Germinal center (tissue), 1 donor: ENCODE measurements at regions not wholly inside any gene's neighbourhood (a gene's known extent, or its start where the extent isn't known, plus 50 kb on each side); places are given as distances from the start of the nearest gene placed in this dataset.

Experiments
- DNase-seq: peaks from one replicate; pipeline ENCODE4 v3.0.0; 2012; ENCODE audit warnings: mixed read lengths, low spot score

DNA sequence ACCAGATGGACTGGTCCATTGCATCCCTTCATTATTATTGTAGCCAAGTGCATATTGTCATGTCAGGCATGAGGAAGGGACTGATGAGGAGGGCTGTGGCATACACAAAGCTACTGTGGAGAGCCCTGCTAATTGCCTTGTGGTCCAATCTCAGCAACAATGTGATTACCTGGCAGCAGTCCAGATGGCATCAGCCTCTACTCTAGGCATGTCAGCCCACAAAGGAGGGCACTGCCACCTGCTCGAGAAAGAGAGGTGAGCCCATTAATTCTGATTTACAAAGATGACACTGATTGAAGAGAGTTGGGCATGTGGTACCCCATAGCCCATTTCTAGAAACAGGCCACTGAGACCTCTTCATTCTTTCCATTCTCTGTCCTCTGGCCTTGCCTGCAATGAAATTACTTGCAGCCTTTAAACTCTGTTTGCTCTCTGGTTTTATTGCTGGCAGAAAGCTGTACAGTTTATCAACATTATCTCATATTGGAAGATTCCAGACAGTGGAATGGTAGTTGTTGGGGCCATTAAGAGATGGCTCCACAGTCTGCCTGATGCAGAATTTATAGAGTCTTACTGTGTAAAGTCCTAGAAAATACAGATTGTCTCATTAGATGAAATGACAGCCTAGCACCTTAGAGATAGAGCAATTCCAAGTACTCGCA, 307.7 kb downstream of the ARPP21 start:
- no peak for DNase-seq

DNA sequence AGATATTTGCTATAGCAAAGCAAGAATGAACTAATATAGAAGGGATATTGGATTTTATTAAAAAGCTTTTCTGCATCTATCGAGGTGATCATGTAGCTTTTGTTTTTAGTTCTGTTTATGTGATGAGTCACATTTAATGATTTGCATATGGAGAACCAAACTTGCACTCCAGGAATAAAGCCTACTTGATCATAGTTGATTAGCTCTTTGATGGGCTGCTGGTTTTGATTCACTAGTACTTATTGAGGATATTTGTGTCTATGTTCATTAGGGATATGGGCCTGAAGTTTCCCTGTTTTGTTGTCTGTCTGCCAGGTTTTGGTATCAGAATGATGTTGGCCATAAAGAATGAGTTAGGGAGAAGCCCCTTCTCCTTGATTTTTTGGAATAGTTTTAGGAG, 310.7 kb downstream of the ARPP21 start:
- no peak for DNase-seq

DNA sequence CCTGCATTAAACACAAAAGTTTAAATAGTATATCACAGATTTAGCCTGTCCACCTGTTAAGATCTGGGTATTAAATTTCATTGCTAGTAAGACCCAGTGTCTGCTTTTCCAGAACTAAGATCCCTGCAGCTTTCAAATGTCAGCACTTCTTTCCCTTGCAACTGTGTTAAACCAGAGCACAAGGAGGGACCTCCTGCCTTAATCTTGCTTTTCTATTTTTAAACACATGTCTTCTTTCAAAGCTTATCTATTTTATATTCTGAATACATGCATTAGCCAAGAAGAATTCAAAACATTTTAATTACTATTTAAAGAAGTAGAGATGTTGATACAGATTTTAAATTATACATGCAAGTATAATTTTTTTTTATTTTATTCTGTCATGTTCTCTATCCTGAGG, 315.1 kb downstream of the ARPP21 start:
- no peak for DNase-seq

DNA sequence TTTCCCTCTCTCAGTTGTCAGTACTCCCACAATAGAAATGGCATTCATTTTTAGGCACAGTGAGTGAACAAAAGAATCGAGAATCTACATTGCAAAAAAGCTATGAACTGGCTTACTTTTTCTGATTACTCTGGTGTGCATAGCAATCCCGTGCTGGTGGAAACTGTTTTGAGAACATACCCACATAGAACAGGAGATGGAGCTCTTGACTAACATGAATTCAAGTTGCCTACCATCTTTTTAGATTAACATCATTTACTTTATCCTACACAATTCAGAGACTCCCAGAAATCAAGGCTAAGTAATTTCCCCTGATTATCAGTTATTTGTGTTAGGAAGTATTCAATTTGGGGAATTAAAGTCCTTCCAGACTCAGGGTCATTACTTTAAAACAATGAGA, 326.6 kb downstream of the ARPP21 start:
- DNase-seq = no peak

DNA sequence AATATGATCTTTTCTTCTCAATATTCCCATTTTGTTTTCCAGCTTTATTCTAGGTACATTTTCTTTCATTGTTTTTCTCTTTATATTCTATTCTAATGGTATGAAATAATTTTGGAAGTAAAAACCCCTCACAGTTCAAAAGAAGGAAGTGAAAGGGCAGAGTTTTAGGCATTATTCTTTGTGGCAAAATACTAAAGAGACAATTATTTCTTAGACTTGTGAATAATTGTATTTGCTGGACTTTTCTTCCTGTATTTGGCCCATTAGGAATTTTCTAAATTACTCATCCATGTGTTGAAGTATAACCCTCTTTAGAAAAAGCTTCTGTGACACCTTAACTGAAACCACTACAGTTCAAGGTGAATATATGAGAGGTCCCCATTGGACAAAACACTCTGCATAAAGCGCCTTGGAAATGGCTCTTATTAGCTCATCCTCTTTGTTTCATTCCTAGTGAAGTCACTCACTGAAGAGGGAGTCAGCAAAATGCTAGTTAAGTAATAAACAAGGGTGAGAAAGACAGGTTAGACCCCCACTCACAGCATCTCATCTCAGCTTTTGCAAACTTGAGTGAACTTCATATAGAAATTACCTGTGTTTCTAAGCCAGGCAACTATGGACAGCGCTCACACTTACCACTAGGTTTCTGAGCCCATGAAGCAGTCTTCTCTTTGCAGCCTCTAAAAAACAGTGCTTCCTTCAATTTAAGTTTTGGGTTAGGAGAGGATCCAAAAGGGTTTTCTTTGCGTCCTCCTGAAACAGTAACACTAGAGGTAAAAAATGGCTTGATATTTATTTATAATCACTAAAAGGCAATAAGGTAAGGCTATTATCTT, 327.5 kb downstream of the ARPP21 start:
- DNase-seq = no peak

DNA sequence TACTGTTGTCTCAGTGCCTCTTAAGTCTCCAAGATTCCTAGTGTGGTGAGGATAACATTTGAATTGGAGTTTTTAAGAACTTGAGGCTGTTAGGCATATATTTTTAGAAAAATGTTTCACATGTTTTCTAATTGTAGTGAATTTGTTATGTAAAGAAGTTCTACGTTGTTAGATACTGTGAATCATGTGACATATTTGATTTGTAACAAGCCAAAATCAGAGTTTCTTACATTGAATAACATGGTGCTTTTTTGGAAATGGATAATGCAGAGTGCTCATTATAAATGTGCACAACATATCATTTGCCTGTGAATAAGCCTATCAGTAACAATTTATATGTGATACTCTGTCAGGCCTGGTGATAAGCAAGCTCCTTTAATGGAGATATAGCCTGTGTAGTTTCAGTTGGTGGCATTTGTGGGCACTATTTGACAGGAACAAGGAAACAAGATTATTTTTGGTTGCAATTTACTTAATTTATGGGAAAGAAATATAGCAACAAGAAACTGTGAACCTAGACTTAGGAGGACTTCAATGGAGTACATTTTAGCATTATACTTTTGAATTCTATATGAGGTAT, 328.8 kb downstream of the ARPP21 start:
- no peak for DNase-seq

DNA sequence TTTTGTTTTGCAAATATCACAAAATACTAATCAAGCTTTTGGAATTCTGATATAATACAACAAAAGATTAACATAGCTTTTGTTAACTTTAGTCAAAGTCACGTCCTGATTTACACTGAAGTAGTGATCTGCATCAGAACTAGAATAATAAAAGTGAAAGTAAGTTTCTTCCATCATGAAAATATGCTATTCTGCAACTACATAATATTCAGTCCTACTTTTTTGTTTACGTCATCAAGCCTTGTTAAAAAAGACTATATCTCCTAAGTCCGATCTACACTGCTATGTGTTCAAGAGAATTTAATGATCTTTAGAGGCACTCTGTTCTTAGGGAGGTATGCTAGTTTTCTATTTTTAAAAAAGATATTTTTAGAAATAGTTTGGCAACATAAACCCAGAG, 330.1 kb downstream of the ARPP21 start:
- DNase-seq = no peak

DNA sequence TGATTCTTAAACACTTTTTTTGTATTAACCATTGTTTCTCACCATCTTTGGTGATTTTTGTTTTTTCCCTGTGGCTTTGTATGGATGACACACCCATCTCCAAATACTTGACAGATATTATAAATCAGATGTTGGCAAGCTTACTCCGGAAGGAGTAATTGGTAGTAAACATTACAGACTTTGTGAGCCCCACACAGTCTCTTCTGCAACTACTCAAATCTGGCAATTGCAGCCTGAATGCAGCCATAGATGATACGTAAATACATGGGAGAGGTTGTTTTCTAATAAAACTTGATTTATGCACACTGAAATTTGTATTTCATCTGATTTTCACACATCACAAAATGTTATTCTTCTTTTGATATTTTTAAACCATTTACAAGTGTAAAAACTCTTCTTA, 331.5 kb downstream of the ARPP21 start:
- no peak for DNase-seq

DNA sequence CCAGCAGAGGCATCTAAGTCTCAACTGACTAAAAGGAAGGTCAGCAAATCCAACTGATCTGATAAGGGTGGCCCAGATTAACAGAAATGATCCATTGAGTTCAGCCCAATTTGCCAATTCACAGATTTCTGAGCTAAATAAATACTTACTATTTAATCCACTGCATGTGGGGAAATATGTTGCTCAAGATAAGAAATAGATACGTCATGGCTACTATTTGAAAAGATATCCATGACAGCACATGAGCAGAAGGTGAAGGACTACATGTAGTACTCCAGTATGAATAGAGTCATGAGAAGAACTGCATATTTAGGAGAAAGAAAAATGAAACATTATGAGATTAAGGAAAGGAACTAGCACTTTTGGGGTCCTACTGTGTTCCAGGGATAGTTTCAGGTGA, 332.4 kb downstream of the ARPP21 start:
- DNase-seq = no peak

DNA sequence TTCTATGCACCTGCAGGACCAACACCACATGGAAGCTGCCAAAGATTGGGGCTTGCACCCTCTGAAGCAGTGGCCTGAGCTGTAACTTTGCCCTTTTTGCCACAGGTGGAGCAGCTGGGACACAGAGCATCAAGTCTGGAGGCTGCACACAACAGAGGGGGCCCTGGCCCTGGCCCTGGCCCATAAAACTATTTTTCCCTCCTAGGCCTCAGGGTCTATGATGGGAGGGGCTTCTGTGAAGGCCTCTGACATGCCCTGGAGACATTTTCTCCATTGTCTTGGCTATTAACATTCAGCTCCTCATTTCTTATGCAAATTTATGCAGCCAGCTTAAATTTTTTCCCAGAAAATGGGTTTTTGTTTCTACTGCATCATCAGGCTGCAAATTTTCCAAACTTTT, 335.5 kb downstream of the ARPP21 start:
- DNase-seq = no peak

DNA sequence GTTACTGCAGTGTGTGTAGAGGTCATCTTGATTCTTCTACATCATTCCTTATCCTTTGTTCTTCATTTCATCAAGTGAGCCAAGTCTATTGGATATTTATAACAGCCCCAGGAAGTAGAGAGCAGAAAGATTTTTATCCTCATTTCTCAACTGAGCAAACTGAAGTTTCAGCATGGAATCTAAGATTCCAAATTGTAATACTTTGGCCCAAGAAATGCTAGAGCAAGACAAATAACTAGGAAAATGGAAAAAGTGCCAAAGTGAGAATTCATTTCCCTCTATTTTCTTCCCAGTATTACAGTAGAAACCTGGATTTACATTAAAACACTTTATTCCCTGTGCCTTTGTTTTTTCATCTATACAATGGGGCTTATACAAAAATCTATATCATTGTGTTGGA, 346.8 kb downstream of the ARPP21 start:
- DNase-seq = no peak

DNA sequence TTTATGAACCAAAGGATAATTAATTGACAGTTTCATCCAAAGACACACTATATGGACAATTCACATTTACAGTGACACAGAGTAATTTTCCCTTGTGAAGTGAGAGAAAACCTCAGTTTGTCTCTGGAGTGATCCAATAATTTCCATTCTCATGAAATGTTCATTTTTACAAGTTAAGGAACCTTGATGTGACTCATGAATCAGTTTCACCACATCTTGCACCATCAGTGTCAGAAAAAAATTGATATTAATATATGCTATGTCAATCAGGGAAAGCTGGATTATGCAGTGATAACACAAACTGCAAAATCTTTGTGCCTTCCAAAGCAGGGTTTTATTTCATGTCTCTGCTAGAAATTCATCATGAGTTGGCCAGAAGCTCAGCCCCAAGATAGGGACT, 348.1 kb downstream of the ARPP21 start:
- no peak for DNase-seq

DNA sequence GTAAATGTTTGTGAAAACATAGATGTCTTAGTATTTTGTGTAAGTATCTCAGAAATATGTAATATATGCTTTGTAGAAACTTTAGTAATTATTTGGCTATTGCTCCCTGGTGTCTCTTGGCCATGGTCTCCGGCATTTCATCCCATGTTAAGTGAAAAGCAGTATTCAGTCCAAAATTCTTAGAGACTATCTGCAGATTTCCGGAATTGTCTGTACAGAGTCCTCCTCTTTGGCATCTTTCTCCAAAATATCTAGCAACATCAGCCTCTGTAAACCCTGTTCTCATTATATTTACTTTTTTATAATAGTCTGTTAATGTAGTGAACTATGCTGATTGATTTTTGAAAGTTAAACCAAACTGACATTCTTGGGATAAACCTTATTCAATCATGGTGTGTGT, 352.7 kb downstream of the ARPP21 start:
- DNase-seq = no peak

DNA sequence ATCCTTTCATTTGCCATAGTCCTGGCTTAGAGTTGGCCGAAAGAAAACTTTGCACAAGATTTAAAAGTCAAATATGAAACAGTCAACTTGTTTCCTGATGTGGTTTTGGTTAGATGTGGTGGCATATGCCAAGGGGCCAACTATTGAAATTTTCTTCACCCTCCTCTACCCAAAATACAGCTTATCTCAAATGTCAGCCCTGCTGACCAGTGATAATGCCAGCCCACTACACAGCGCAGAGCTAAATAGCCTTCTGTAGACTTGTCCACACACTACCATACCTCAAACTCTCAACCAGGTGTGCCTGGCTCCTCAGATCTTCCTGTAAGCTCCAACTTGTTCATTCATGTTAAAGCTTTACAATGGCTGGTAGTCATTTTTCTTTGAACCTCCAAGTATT, 368.5 kb upstream of the STAC start:
- no peak for DNase-seq

DNA sequence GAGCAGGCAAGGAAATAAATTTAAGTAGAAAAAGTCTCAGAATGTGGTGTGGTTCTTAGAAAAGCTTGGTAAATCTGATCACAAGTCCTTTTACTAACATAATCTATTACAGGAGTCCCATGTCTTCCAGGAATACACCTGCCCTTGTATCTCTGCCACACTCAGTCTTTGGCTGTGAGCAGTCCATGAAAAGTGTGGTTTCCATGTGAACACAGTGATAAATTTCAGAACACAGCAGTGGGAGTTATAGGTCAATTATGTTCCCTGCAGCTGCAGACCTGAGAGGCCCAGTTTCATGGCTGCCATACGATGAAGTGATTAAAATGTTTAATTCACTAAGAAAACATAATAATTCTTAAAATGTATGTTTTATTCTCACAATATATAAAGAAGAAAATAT, 366.9 kb upstream of the STAC start:
- DNase-seq = no peak

DNA sequence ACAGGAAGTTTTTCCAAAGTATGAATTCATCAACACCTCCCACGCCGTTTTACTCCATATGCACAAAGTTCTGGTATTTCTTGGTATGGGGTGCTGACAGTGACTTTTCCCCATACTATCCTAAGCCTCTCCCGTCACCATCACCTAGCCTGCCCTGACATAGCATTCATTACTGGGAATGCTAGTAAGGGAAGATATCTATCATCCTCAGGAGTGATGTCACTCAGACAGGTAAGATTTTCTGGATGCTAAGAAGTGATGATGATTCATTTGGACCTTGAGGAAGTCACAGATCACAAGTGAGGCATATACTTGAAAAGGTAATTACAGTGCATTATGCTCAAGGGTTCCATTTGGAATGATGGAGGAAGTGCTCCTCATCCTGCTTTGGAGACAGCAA, 355.1 kb upstream of the STAC start:
- DNase-seq = no peak

DNA sequence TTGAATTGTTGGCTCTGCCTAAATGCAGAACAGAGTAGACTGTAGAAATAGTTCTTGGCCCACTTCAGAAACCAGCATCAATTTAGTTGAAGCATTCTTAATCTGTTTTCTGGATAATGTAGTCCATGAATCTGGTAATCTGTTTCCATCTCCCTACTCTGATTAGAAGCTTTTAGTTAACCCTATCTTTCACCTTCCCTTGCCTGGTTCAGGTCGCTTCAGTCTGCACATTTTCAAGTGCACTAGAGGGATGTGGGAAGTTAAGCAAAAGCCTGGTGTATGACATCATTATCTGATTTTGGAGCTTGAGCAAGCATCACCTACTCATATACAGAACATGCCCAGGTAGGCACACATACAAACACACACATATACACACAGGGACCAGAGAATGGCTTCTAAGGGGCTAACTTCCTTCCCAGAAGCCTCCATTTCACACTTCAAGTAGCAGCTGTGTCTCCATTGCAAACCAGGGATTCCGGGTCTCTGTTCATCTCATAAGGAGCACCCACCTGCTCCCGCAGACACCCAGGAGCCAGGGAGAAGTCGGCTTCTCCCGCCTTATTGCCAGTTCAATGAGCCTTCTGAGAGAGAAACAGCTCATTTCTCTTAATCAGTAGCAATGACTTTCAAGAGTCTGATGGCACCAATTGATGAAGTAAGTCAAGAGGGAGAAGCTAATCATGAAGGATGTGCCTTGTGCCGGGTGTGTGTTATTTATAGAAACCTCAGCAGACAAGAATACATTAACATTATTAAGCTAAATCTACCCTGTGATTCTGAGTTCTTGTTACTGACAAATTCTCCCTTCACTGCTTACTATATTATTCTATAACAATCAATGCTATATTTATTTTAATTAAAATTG, 347.9 kb upstream of the STAC start:
- no peak for DNase-seq

DNA sequence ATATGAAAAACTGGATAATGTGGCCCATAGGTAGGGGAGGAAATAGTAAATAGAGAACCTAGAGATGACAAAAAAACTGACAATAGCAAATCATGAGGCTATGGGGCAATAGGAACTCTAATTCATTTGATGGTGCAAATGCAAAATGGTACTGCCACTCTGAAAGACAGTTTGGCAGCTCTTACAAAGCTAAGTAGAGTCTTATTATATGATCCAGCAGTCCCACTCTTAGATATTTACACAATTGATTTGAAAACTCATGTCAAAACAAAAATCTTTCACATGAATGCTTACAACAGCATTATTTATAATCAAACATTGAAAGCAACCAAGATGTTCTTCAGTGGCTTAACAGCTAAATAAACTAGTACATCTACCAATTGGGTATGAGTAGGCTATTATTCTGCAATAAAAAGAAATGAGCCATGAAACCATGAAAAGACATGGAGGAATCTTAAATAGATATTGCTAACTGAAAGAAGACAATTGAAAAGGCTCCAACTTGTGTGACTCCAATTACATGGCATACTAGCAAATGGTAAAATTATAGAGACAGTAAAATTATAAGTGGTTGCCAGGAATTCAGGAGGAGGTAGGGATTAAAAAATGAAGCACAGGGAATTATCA, 321.8 kb upstream of the STAC start:
- DNase-seq = no peak

DNA sequence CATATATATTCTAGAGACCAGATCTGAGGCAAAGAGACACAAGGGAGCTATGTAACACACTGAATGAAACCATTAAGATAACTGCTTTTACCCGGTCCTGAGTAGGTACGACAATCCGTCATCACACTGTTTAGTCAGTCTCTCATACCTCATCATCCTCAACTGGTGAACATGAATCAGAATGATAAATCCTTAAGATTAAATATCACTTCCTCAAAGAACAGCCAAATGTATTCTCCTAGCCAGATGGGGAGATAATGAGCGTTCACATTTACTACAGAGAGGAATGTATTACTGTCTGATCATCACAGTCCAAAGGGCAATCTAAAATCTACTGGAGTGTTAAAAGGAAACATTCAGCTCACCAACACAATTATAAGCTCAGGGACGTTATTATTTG, 319.4 kb upstream of the STAC start:
- DNase-seq = no peak

DNA sequence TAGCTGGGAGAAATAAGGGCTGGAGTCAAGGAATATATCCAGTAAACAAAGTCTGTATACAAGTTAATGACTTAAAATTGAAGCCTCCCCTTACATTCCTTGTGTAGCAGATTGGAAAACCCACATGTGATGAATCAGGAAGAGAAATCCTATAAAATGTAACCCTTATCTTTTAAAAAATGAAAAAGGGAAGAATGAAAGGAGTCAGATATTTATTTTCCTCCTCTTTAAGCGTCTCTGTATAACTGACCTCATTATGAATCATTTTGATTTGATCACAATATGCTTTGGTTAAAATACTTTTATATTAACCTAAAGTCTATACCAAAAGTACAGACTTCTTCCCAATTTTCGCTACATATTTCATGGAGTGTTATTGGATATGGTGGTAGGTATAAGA, 316.3 kb upstream of the STAC start:
- DNase-seq = no peak

DNA sequence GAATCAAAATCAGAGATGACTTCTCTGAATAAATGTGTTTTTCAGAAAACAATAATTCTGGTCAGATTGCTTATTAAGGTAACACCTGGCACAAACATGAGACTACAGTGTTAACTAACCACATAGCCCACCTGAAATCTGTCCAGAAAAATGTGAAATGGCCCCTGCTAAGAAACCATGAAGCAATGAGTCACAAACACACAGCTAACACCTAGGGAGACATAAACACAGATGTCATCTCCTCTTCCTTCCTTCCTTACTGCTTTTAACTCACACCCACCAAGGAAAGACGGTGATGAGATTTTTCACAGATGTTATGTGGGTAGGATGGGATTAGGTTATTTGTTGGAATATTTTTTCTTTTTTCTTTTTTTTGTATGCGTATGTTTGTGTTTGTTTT, 315.0 kb upstream of the STAC start:
- no peak for DNase-seq

DNA sequence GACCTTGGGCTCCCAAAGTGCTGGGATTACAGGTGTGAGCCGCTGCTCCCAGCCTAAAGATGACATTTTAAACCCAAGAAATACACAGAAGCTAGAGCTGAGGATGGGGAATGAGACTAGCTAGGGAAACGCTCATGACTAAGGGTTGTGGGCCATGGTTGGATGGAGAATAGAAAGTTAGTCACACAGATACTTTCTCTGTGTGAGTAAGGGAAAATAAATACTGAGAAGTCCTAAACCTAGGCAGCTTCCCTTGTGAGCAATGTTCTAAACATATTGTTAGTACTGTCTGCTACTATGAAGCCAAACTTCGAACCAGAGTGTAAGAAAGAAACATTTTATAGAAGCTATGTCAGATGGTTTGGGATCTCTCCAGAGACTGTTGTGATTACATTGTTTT, 304.8 kb upstream of the STAC start:
- no peak for DNase-seq
